ENCODE measurements at regions not wholly inside any gene's neighbourhood (a gene's known extent, or its start where the extent isn't known, plus 50 kb on each side); places are given as distances from the start of the nearest gene placed in this dataset.

- DNase-seq (ENCODE audit: low read depth in 2 of 2, low spot score in 1 of 2) = no peak
Observed at GRCh38 chr19:30670562-30671366, 298.6 kb downstream of the ZNF536 start.

GRCh38 chr19:30670011-30670329 is 297.8 kb downstream of the ZNF536 start:
- no peak for DNase-seq (ENCODE audit: low read depth in 2 of 2, low spot score in 1 of 2)

GRCh38 chr19:30669329-30670010 is 297.3 kb downstream of the ZNF536 start:
- no peak for DNase-seq (ENCODE audit: low read depth in 2 of 2, low spot score in 1 of 2)

- no peak for DNase-seq (ENCODE audit: low read depth in 2 of 2, low spot score in 1 of 2)
Observed at GRCh38 chr19:30668521-30669155, 296.5 kb downstream of the ZNF536 start.

GRCh38 chr19:30667746-30668145 is 295.6 kb downstream of the ZNF536 start:
- no peak for DNase-seq (ENCODE audit: low read depth in 2 of 2, low spot score in 1 of 2)

- no peak for DNase-seq (ENCODE audit: low read depth in 2 of 2, low spot score in 1 of 2)
Observed at GRCh38 chr19:30667227-30667626, 295.0 kb downstream of the ZNF536 start.

GRCh38 chr19:30666301-30666803 is 294.2 kb downstream of the ZNF536 start:
- peak in 1 of 2 donors; percentile 10 for DNase-seq (ENCODE audit: low read depth in 2 of 2, low spot score in 1 of 2)

GRCh38 chr19:30665449-30665848 is 293.3 kb downstream of the ZNF536 start:
- DNase-seq (ENCODE audit: low read depth in 2 of 2, low spot score in 1 of 2) = no peak

- no peak for DNase-seq (ENCODE audit: low read depth in 2 of 2, low spot score in 1 of 2)
Observed at GRCh38 chr19:30663611-30664174, 291.5 kb downstream of the ZNF536 start.

GRCh38 chr19:30662211-30662861 is 290.2 kb downstream of the ZNF536 start:
- DNase-seq (ENCODE audit: low read depth in 2 of 2, low spot score in 1 of 2) = no peak

GRCh38 chr19:30659638-30660037 is 287.5 kb downstream of the ZNF536 start:
- DNase-seq (ENCODE audit: low read depth in 2 of 2, low spot score in 1 of 2) = no peak

- DNase-seq (ENCODE audit: low read depth in 2 of 2, low spot score in 1 of 2) = no peak
Observed at GRCh38 chr19:30656520-30657100, 284.4 kb downstream of the ZNF536 start.

GRCh38 chr19:30653646-30654386 is 281.6 kb downstream of the ZNF536 start:
- DNase-seq (ENCODE audit: low read depth in 2 of 2, low spot score in 1 of 2) = no peak

- DNase-seq (ENCODE audit: low read depth in 2 of 2, low spot score in 1 of 2) = no peak
Observed at GRCh38 chr19:30652751-30653150, 280.6 kb downstream of the ZNF536 start.

- no peak for DNase-seq (ENCODE audit: low read depth in 2 of 2, low spot score in 1 of 2)
Observed at GRCh38 chr19:30651691-30652090, 279.5 kb downstream of the ZNF536 start.

- DNase-seq (ENCODE audit: low read depth in 2 of 2, low spot score in 1 of 2) = no peak
Observed at GRCh38 chr19:30651066-30651465, 278.9 kb downstream of the ZNF536 start.

- DNase-seq (ENCODE audit: low read depth in 2 of 2, low spot score in 1 of 2) = no peak
Observed at GRCh38 chr19:30649934-30650614, 277.9 kb downstream of the ZNF536 start.

GRCh38 chr19:30648866-30649862 is 277.0 kb downstream of the ZNF536 start:
- DNase-seq (ENCODE audit: low read depth in 2 of 2, low spot score in 1 of 2) = no peak
